ENCODE measurements at regions not wholly inside any gene's neighbourhood (a gene's known extent, or its start where the extent isn't known, plus 50 kb on each side); places are given as distances from the start of the nearest gene placed in this dataset.
"Not testable (repeated sequence)": the region's sequence is repeated elsewhere in the genome, so short reads cannot be mapped to it uniquely, and the experiment has no call there.

DNA sequence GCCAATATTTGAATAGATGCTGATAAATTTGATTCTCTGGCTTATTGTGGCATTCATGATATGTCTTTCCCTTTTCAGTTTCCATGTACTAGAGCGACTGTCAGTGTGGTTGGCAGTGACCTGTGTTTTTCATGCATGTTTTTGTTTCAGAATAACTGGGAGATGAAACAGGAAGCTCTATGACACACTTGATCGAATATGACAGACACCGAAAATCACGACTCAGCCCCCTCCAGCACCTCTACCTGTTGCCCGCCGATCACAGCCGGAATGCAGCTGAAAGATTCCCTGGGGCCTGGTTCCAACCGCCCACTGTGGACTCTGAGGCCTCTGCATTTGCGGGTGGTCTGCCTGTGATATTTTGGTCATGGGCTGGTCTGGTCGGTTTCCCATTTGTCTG, 226.8 kb upstream of the PLGLB2 start:
- H3K27me3 ChIP-seq; ATAC-seq; H3K9me3 ChIP-seq; H3K4me1 ChIP-seq; H3K4me3 ChIP-seq; H3K27ac ChIP-seq; H3K36me3 ChIP-seq; intact Hi-C loops (cut with DNase I): not testable (repeated sequence)
- DNase-seq, result peak in 2 of 4 donors; percentile 25 to 27

- H3K27me3 ChIP-seq; H3K36me3 ChIP-seq; H3K4me1 ChIP-seq; ATAC-seq; intact Hi-C loops (cut with DNase I); H3K9me3 ChIP-seq; DNase-seq; H3K4me3 ChIP-seq; H3K27ac ChIP-seq: not testable (repeated sequence)
These were observed 226.4 kb upstream of the PLGLB2 start for GRCh38 chr2:87521489-87521888.

DNA sequence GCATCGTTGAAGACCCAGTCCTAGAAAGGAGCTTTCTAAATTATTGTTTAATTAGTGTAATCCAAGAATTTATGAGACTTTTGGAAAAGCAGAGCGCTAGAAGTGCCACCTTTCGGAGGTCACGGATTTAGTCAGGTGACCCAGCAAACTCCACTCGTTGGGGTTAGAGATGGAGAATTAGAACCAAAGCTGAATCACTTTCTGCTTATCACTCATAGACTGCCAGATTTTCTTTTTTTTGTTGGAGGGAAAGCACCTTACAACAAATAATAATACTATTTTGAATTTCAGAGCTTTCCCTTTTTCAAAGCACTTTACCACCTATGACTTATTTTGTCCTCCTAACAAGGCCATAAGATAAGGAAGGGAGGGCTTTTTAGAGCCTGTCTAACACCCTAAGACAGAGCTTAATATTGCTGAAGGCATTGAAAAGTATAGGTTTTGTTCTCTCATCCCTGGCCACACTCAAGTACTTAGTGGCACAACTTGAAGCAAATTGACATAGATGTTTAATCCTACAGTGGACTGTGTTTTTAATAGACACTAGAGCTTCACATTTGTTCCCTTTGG, 223.2 kb upstream of the PLGLB2 start:
- intact Hi-C loops (cut with DNase I); H3K4me3 ChIP-seq; H3K27ac ChIP-seq; H3K27me3 ChIP-seq; ATAC-seq; H3K9me3 ChIP-seq; H3K4me1 ChIP-seq; H3K36me3 ChIP-seq; DNase-seq: not testable (repeated sequence)

- H3K27ac ChIP-seq; H3K36me3 ChIP-seq; intact Hi-C loops (cut with DNase I); H3K27me3 ChIP-seq; H3K4me3 ChIP-seq; H3K4me1 ChIP-seq; ATAC-seq; DNase-seq; H3K9me3 ChIP-seq: not testable (repeated sequence)
These were observed 222.3 kb upstream of the PLGLB2 start for GRCh38 chr2:87525497-87525991.

- H3K27me3 ChIP-seq; DNase-seq; intact Hi-C loops (cut with DNase I); ATAC-seq; H3K4me1 ChIP-seq; H3K9me3 ChIP-seq; H3K36me3 ChIP-seq; H3K27ac ChIP-seq; H3K4me3 ChIP-seq: not testable (repeated sequence)
These were observed 221.6 kb upstream of the PLGLB2 start for GRCh38 chr2:87526258-87526657.

- H3K9me3 ChIP-seq; H3K27me3 ChIP-seq; ATAC-seq; H3K36me3 ChIP-seq; DNase-seq; H3K4me3 ChIP-seq; intact Hi-C loops (cut with DNase I); H3K4me1 ChIP-seq; H3K27ac ChIP-seq: not testable (repeated sequence)
These were observed 215.7 kb upstream of the PLGLB2 start for GRCh38 chr2:87531968-87532715.

GRCh38 chr2:87533390-87534272, 214.3 kb upstream of the PLGLB2 start:
- H3K9me3 ChIP-seq; H3K4me3 ChIP-seq; H3K36me3 ChIP-seq; intact Hi-C loops (cut with DNase I); H3K27ac ChIP-seq; H3K27me3 ChIP-seq; H3K4me1 ChIP-seq; DNase-seq: not testable (repeated sequence)
- peak; percentile 22 for ATAC-seq

GRCh38 chr2:87534273-87534889, 213.5 kb upstream of the PLGLB2 start:
- H3K4me1 ChIP-seq, ATAC-seq, H3K27ac ChIP-seq: not testable (repeated sequence)

DNA sequence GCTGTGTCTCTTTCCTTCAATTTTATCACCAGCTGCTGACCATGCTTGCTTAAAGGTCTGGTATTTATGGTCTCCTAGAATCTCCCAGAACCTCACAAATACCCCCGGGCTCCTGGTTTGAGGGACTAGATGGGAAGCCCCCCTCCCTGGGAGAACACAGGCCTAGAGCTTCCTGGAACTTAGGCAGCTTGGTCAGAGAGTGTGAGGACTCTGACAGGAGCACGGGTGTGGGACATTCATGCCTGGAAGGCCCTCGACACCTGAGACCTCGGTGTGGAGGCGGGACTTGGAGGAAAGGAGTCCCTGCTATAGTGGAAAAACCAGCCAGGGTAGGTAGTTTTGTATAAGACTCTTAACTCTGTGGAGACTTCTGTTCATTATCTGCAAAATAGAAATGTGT, 211.5 kb upstream of the PLGLB2 start:
- H3K4me1 ChIP-seq; H3K27me3 ChIP-seq; intact Hi-C loops (cut with DNase I); H3K4me3 ChIP-seq; DNase-seq; H3K36me3 ChIP-seq; H3K27ac ChIP-seq; H3K9me3 ChIP-seq: not testable (repeated sequence)
- peak; percentile 27 for ATAC-seq

More at GRCh38 chr2:87534273-87534889, 213.5 kb upstream of the PLGLB2 start:
- intact Hi-C loops (cut with DNase I); H3K4me3 ChIP-seq; H3K27me3 ChIP-seq; H3K36me3 ChIP-seq; H3K9me3 ChIP-seq; DNase-seq: not testable (repeated sequence)

DNA sequence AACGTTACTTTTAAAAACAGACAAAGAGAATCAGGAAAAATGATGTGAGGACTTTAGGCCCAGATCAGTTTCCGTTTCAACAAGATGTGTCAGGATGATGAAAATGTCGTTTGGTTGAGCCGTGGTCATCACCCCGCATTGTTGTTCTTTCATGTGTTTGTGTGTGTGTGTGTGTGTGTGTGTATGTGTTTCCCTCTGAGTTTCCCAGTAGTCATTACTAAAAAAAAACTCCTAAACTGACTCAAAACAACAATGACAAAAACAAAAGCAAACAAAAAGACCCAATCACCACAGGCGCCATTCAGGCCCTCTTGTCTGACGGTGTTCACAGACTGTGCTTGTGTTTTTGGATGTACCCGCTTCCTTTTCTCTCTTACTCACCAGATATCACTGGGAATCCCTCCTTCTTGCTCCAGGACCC, 210.6 kb upstream of the PLGLB2 start:
- H3K9me3 ChIP-seq; H3K36me3 ChIP-seq; DNase-seq; H3K4me1 ChIP-seq; H3K27me3 ChIP-seq; intact Hi-C loops (cut with DNase I); H3K4me3 ChIP-seq; ATAC-seq; H3K27ac ChIP-seq: not testable (repeated sequence)

DNA sequence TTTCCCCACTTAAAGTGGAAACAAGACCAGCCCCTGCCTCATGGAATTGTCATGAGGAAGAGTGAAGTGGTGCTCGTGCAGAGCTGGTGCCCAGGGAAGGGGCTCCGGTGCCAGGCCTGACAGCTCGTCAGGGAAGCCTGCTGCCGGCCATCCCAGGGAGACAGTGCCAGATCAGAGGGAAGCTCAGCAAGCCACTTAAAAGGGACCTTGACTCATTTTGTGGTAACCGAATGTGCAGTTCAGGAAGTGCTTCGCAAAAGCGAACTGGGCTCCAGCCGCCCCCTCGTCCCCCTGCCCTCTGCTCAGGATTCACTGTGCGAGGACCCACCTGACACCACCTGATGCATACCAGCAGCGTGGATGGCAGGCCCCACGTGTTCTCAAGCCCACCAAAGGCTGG, 209.6 kb upstream of the PLGLB2 start:
- H3K4me1 ChIP-seq; H3K36me3 ChIP-seq; H3K27ac ChIP-seq; intact Hi-C loops (cut with DNase I); ATAC-seq; H3K9me3 ChIP-seq; H3K27me3 ChIP-seq; DNase-seq; H3K4me3 ChIP-seq: not testable (repeated sequence)

DNA sequence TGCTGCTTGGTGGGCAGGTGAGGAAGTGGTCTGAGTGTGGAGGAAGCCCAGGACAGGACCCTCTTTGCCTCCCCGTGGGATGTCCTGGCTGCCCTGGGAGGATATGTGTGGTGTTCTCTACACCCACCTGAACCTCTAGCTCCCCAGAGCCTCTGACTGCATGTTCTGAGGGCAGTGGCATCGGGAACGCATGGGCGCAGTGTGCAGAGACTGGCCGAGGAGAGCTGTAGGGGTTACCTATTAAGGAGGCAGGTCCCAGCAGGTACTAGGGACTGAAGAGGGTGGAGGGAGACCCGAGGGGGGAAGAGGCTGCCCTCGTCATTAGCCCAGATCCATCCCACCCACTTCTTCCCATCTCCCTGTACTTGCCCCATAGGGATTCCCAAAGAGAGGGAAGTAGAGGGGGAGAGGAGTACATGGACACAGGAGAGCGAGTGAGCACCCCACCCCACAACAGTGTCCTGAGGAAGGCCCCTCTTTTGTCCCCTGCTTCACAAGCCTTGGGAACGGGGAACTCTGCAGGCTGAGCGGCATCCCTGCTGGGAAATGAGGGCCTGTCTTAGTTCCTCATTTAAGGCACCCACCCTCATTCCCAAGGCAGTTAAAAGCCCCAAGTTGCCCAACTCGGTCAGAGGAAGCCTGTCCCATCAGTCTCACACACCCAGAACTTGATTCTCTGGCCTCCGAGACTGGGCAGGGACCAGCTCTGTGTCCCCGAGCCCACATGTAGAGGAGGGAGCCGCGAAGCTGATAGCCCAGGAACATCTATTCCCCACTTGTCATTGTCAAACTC, 208.5 kb upstream of the PLGLB2 start:
- H3K4me1 ChIP-seq; H3K9me3 ChIP-seq; H3K4me3 ChIP-seq; intact Hi-C loops (cut with DNase I); H3K36me3 ChIP-seq; H3K27me3 ChIP-seq; DNase-seq: not testable (repeated sequence)
- peak; percentile 46 for ATAC-seq
- peak overlapping the region in 1 of 2 donors; percentile 61 for H3K27ac ChIP-seq

Measured in left lung (tissue), 4 donors.